GM12874 (cell line): ENCODE measurements at regions not wholly inside any gene's neighbourhood (a gene's known extent, or its start where the extent isn't known, plus 50 kb on each side); places are given as distances from the start of the nearest gene placed in this dataset.

Source experiments
- CTCF ChIP-seq: IDR thresholded peaks from 2 replicates; pipeline ENCODE4 v1.5.1; 2011; ENCODE audit warnings: low read depth, mild to moderate bottlenecking, control low read depth, low read length, moderate library complexity; ENCODE audit not compliant: insufficient read depth

GRCh38 chr20:22502731-22503191, 81.6 kb downstream of the FOXA2 start:
- TF ChIP-seq CTCF, result no peak

GRCh38 chr20:22501566-22502344, 82.6 kb downstream of the FOXA2 start:
- no peak for TF ChIP-seq CTCF

GRCh38 chr20:22501034-22501433, 83.3 kb downstream of the FOXA2 start:
- no peak for TF ChIP-seq CTCF

GRCh38 chr20:22499515-22500166, 84.7 kb downstream of the FOXA2 start:
- TF ChIP-seq CTCF, result no peak

GRCh38 chr20:22496817-22497216, 87.6 kb downstream of the FOXA2 start:
- TF ChIP-seq CTCF, result no peak

- TF ChIP-seq CTCF, result no peak
These were observed 88.6 kb downstream of the FOXA2 start for GRCh38 chr20:22495789-22496188.

- no peak for TF ChIP-seq CTCF
These were observed 89.2 kb downstream of the FOXA2 start for GRCh38 chr20:22495172-22495571.
